Ectodermal cell (in vitro differentiated cells): ENCODE measurements at regions not wholly inside any gene's neighbourhood (a gene's known extent, or its start where the extent isn't known, plus 50 kb on each side); places are given as distances from the start of the nearest gene placed in this dataset.
A peak's percentile ranks its signal among the peaks of the same experiment; 100 is the strongest.

Experiments used
- H3K27ac ChIP-seq: 2 replicates; pipeline ENCODE4 v1.7.0; 2013; ENCODE audit warnings: mild to moderate bottlenecking, low read depth, low read length; ENCODE audit not compliant: insufficient read depth, poor library complexity, severe bottlenecking
- H3K27me3 ChIP-seq: 2 replicates; pipeline ENCODE4 v1.7.0; 2013; ENCODE audit warnings: mild to moderate bottlenecking, low read length; ENCODE audit not compliant: insufficient read depth, control insufficient read depth, poor library complexity, severe bottlenecking
- H3K36me3 ChIP-seq: one replicate; pipeline ENCODE4 v1.7.0; 2013; ENCODE audit warnings: low read length; ENCODE audit not compliant: control insufficient read depth, insufficient read depth
- H3K4me1 ChIP-seq: one replicate; pipeline ENCODE4 v1.7.0; 2013; ENCODE audit warnings: low read length; ENCODE audit not compliant: control insufficient read depth, insufficient read depth
- H3K4me3 ChIP-seq: 2 replicates; pipeline ENCODE4 v1.7.0; 2013; ENCODE audit warnings: low read depth, low read length, control low read depth; ENCODE audit not compliant: insufficient read depth
- H3K9me3 ChIP-seq: 2 replicates; pipeline ENCODE4 v1.7.0; 2013; ENCODE audit warnings: mild to moderate bottlenecking, low read length, moderate library complexity; ENCODE audit not compliant: control insufficient read depth
- WGBS, 2 experiments: methylation state at CpG; one replicate each; pipeline ENCODE4 v1.1.7; 2013; ENCODE audit warnings: missing lambda C conversion rate in 2 of 2; 5-methylcytosine and 5-hydroxymethylcytosine counted together

GRCh38 chr1:67951014-67951413 lies 99.4 kb downstream of the DIRAS3 start:
- Histone ChIP-seq H3K27ac (no peak overlapping the region), H3K4me3 (no peak overlapping the region), H3K27me3 (no peaks in the 10 kb centered on the region), H3K36me3 (no peaks in the 10 kb centered on the region), H3K9me3 (no peaks in the 10 kb centered on the region), H3K4me1 (peaks cover 26% of the 10 kb centered on the region)
- 97 to 100% methylated on average over 1 of the region's 1 CpG for WGBS, 2 experiments

GRCh38 chr1:67948151-67949080 lies 102.0 kb downstream of the DIRAS3 start:
- WGBS, 2 experiments = 90 to 91% methylated on average over 4 of the region's 4 CpGs
- Histone ChIP-seq H3K9me3 (no peaks in the 10 kb centered on the region), H3K4me3 (no peak overlapping the region), H3K27me3 (no peaks in the 10 kb centered on the region), H3K27ac (no peak overlapping the region), H3K4me1 (peaks cover 32% of the 10 kb centered on the region), H3K36me3 (no peaks in the 10 kb centered on the region)

- Histone ChIP-seq H3K36me3 (no peaks in the 10 kb centered on the region), H3K9me3 (no peaks in the 10 kb centered on the region), H3K4me3 (no peak overlapping the region), H3K27ac (no peak overlapping the region), H3K4me1 (peaks cover 32% of the 10 kb centered on the region), H3K27me3 (no peaks in the 10 kb centered on the region)
- WGBS, 2 experiments = 87 to 89% methylated on average over 7 of the region's 7 CpGs
Observed at GRCh38 chr1:67947114-67947513, 103.3 kb downstream of the DIRAS3 start.

- no peaks in the 10 kb centered on the region for H3K27me3 ChIP-seq
- peak overlapping the region; percentile 44 for H3K27ac ChIP-seq
- H3K9me3 ChIP-seq = no peaks in the 10 kb centered on the region
- H3K36me3 ChIP-seq = no peaks in the 10 kb centered on the region
- H3K4me1 ChIP-seq = peaks cover 32% of the 10 kb centered on the region
- WGBS, 2 experiments = 64 to 77% methylated on average over 5 to 7 of the region's 7 CpGs
- no peak overlapping the region for H3K4me3 ChIP-seq
Observed at GRCh38 chr1:67945733-67946374, 104.6 kb downstream of the DIRAS3 start.

- Histone ChIP-seq H3K4me1 (peaks cover 27% of the 10 kb centered on the region), H3K9me3 (no peaks in the 10 kb centered on the region), H3K36me3 (no peaks in the 10 kb centered on the region), H3K27me3 (no peaks in the 10 kb centered on the region), H3K4me3 (no peak overlapping the region), H3K27ac (no peak overlapping the region)
Observed at GRCh38 chr1:67942274-67942673, 108.2 kb downstream of the DIRAS3 start.

GRCh38 chr1:67941746-67942145 lies 108.5 kb upstream of the GNG12 start:
- Histone ChIP-seq H3K4me1 (peaks cover 27% of the 10 kb centered on the region), H3K27ac (no peak overlapping the region), H3K9me3 (no peaks in the 10 kb centered on the region), H3K4me3 (no peak overlapping the region), H3K36me3 (no peaks in the 10 kb centered on the region), H3K27me3 (no peaks in the 10 kb centered on the region)
- WGBS, 2 experiments = 85 to 86% methylated on average over 2 to 3 of the region's 3 CpGs

- no peak overlapping the region for H3K27ac ChIP-seq
- H3K9me3 ChIP-seq = no peaks in the 10 kb centered on the region
- WGBS, 2 experiments = 94 to 95% methylated on average over 4 of the region's 4 CpGs
- H3K4me1 ChIP-seq = peaks cover 23% of the 10 kb centered on the region
- H3K4me3 ChIP-seq = no peak overlapping the region
- H3K36me3 ChIP-seq = no peaks in the 10 kb centered on the region
- H3K27me3 ChIP-seq = no peaks in the 10 kb centered on the region
Observed at GRCh38 chr1:67941155-67941554, 107.9 kb upstream of the GNG12 start.

- no peaks in the 10 kb centered on the region for H3K27me3 ChIP-seq
- no peaks in the 10 kb centered on the region for H3K9me3 ChIP-seq
- no peak overlapping the region for H3K4me3 ChIP-seq
- 87 to 88% methylated on average over 2 of the region's 2 CpGs for WGBS, 2 experiments
- H3K27ac ChIP-seq = no peak overlapping the region
- H3K36me3 ChIP-seq = no peaks in the 10 kb centered on the region
- H3K4me1 ChIP-seq = peaks cover 16% of the 10 kb centered on the region
Observed at GRCh38 chr1:67939942-67940341, 106.7 kb upstream of the GNG12 start.

- Histone ChIP-seq H3K27ac (peak overlapping the region; percentile 21), H3K27me3 (no peaks in the 10 kb centered on the region), H3K9me3 (no peaks in the 10 kb centered on the region), H3K36me3 (no peaks in the 10 kb centered on the region), H3K4me3 (no peak overlapping the region), H3K4me1 (peaks cover 16% of the 10 kb centered on the region)
- WGBS, 2 experiments = 85 to 89% methylated on average over 5 of the region's 5 CpGs
Observed at GRCh38 chr1:67939186-67939743, 106.0 kb upstream of the GNG12 start.

GRCh38 chr1:67937651-67938050 lies 104.4 kb upstream of the GNG12 start:
- Histone ChIP-seq H3K36me3 (no peaks in the 10 kb centered on the region), H3K27me3 (no peaks in the 10 kb centered on the region), H3K9me3 (no peaks in the 10 kb centered on the region), H3K4me3 (no peak overlapping the region), H3K4me1 (peaks cover 16% of the 10 kb centered on the region), H3K27ac (no peak overlapping the region)
- 68 to 79% methylated on average over 9 of the region's 9 CpGs for WGBS, 2 experiments
